GM19324 (cell line): ENCODE measurements at regions not wholly inside any gene's neighbourhood (a gene's known extent, or its start where the extent isn't known, plus 50 kb on each side); places are given as distances from the start of the nearest gene placed in this dataset.

Experiments used
- ATAC-seq: cut with Tn5 transposase; IDR thresholded peaks from one replicate; pipeline ENCODE4 v1.9.1; 2021; ENCODE audit warnings: mild to moderate bottlenecking, moderate library complexity; ENCODE audit not compliant: unreplicated experiment, low FRiP score

DNA sequence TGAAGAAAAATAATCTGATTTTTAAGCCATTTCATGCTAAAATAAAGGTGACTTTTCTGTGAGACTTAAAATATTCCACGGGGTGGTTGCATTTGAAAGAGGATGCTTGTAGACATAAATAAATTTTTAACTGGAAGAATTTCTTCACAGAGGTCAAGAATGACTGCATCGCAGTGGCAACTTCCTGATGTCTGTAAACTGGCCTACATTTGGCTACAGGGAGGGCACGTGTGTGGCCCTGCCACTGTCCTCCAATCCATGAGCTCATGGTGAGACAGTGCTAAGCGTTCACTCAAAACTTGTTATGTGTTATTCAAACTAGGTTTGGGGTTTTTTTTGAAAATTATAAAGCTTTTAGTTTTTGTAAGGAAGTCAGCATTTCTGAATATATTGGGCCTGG lies 1089.3 kb downstream of the EFNB2 start:
- ATAC-seq = no peak

DNA sequence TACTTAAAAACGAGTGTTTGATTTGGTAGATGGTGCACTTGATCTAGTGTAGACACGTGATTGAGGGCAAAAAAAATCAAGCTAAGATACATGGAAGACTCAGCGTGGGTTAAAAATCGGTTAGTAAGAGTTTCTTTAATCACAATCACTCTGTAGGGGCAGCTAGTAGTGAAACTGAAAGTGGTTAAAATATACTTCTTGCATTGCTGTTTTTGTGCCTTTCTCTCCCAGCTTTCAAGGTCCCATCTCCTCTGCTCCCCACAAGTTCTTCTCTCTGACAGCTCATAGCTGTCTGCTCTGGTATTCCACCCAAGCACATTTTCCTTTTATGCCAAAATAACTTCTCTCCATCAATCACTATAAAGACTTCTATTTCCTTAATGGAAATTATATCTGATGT lies 1089.7 kb downstream of the EFNB2 start:
- ATAC-seq = no peak

DNA sequence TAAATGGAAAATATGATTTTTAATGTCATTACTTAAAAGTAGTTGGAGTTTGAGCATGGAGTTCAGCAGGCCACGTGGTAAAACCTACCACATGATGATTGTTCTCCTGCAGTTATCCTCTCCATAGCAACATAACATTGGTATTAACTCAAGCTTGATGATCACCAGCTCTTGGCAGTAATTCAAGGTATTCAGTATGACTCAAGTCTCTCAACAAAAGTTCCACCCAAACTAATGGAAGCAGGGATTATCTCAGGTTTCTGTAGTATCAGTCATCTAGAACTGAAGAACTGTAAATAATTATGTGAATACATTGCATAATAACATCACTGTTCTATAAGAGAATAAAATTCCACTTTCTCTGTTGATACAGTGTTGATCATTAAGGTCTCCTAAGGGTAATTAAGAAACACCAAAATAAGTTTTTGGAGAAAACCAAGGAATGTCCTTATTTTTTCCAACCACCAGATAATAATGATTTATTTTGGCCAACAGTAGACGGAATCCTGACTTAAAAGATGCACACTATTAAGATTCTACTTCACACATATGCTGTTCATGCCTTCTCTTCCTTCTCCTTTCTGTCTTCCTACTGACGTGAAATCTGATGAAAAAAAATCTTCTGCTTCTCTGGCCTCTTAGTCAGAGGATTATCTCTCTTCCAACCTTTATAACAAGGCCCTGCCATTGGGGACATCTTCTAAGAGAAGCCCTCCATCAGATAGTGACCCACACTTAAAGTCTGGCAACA lies 1092.3 kb downstream of the EFNB2 start:
- no peak for ATAC-seq

GRCh38 chr13:105442040-105442439 lies 1093.4 kb downstream of the EFNB2 start:
- no peak for ATAC-seq

- no peak for ATAC-seq
Measured at GRCh38 chr13:105441051-105441750, 1094.3 kb downstream of the EFNB2 start.

DNA sequence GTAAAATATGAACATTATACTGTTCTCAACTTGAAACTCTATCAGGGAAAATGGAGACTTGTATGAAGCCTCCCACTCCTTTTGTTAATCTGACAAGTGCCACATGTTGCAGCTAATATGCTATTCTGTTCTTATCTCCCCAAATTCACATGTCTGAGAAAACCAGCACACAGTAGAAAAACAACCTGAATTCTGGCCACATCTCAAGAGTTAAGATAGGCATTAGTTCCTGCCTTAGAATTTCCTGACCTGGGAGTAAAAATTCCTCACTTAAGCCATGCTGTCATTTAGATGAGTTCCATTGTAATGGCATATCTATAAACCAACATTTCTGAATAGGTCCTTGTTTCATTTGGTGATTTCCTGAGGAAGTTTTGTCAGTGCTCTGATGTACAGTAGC lies 1098.5 kb downstream of the EFNB2 start:
- ATAC-seq = no peak

DNA sequence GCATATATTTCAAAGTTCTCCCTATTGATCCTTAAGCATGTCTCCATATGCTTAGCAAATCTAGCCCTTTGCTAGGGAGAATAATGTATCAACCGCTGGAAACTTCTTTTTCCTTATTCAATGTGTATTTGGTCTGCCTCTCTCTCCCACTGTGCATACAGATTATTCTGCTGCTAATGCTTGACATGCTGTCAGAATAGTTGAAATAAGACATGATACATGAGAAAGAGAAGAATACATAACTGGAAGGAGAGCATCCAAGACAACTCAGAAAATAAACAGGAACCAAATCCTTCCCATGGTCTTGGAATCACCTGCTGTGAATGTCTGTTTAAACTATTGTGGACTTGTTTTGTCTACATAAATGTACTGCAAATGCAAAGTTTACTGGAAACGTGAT lies 1103.0 kb downstream of the EFNB2 start:
- no peak for ATAC-seq

DNA sequence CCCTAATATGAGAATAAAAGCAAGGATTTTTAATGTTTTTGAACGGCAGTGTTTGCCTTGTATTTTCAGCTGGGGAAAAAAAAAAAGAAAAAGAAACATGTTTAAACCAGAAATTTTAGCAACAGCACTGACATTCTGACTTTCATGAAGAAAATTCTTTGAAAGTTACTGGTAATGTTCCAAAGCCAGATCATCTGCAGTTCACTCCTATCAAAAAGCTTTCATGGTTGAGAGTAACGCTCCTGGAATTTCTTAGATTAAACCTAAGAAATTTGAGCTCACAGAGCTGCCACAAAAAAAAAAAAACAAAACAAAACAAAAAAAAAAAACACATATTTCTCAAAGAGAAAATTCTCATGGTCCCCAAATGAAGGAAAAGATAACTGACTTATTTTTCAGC lies 1106.7 kb downstream of the EFNB2 start:
- no peak for ATAC-seq

GRCh38 chr13:105426441-105426840 lies 1109.0 kb downstream of the EFNB2 start:
- no peak for ATAC-seq

- no peak for ATAC-seq
Measured at GRCh38 chr13:105414639-105415038, 1120.8 kb downstream of the EFNB2 start.

GRCh38 chr13:105412171-105412570 lies 1123.3 kb downstream of the EFNB2 start:
- no peak for ATAC-seq

DNA sequence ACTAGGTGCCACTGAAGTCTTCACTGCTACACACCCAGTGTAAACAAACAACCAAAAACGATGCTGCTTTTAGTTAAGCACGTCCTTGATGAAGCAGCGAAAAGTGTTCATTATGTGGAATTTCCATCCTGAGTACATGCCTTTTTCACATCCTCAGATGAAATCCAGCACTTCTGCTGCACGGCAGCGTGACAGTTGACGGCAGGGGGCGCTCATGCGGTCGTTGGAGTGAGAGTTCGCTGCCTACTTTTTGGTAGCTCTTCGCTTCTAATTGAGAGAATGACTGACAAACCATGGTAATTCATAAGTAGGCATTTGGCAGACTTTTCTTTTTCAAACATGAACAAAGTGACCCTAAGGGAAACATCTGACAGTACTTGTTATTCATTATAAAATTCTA lies 1124.9 kb downstream of the EFNB2 start:
- no peak for ATAC-seq

DNA sequence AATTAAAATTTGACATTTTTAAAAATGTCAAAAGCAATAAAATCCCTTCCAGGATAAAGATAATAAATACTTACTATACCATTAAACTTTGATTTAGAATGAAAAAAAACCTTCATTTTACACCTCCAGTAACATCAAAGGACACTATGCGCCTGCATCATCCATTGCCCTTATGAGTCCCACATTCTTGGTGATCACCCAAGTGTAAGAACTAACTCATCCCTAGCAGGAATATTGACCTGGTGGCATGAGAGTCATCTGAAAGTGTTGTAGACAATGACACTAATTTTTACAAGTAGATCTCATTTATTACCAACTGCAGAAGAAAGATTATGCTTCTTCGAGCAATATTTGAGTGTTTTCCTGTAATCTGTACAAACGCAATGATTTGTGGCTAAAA lies 1128.9 kb downstream of the EFNB2 start:
- no peak for ATAC-seq

DNA sequence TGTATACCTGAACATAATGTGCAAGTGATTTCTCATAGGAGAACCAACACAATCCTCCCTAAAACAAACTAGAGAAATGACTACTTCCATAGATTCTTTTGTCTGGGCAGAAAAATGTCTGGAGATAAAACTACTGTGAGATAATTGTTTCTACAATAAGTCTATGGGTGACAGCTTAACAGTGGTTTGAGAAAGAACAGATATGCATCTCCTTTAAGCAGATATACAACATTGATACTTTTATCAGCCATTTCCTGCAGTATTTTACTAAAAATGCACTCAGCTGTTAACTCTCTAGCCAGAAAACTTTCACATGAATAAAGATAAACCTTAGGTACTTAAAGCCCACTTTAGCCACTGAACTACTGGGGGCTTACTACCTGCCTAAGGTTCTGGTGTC lies 1132.4 kb downstream of the EFNB2 start:
- no peak for ATAC-seq

GRCh38 chr13:105395041-105395440 lies 1140.4 kb downstream of the EFNB2 start:
- no peak for ATAC-seq

DNA sequence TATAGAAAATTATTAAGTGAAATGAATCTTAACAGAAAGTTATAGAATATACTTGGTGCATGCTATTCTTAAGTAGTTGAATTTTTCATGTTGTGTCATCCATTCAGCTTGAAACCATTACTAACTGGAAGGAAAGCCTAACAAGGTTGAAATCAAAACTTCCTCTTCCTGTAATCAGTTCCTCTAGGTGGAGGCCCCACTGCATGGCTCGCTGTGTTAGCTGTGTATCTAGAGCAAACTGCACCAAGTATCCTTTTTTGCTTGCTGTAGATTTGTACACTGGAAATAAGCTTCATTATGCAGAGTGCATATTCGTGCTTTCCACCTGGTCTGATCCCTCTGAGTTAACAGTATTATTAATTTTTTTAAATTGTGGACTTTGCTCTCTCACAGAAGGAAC lies 1146.1 kb downstream of the EFNB2 start:
- ATAC-seq = no peak

DNA sequence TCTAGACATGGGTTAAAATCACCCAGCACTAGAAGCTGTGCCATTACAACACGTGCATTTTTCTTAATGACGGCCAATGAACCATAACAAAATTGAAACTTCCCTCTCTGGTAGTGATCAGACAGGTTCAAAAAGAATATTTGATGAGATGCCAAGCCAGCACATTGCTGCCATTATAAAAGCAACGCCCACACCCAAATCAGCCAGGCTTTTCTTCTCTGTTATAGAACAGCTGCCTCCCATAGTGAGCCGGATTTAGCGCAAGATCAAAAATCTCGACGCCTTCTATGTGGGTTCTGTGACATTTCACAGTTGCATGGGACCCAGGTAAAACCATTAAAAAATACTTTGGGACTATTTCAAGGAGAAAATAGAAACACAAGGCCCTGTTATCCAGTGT lies 1158.0 kb downstream of the EFNB2 start:
- ATAC-seq = no peak

- no peak for ATAC-seq
Measured at GRCh38 chr13:105370011-105370650, 1165.3 kb downstream of the EFNB2 start.

- no peak for ATAC-seq
Measured at GRCh38 chr13:105368781-105369180, 1166.7 kb downstream of the EFNB2 start.

DNA sequence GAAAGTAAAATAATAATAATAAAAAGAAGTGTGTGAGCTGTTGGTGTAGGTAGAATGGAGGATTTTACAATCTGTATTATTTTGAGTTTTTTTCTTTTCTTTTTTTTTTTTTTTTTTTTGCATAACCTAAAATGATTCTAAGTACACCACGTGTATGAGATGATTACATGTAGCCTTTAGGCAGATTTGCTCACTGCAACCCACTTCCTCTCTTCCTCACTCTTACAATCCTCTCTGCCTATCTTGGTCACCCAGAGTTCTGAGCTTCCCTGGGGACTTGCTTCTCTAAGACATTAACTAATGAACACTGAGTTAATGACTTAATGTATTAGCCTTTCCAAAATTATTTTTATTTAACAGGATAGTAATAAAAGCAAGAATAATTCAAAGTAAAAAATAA lies 1169.6 kb downstream of the EFNB2 start:
- ATAC-seq = no peak

GRCh38 chr13:105365021-105365550 lies 1170.4 kb downstream of the EFNB2 start:
- no peak for ATAC-seq
